ENCODE measurements at regions not wholly inside any gene's neighbourhood (a gene's known extent, or its start where the extent isn't known, plus 50 kb on each side); places are given as distances from the start of the nearest gene placed in this dataset.

GRCh38 chr1:55947446-55947845, 631.9 kb downstream of the PLPP3 start:
- Histone ChIP-seq H3K9me2 (replicated peaks; ENCODE audit: low read depth, low read length) (no peaks in the 10 kb centered on the region), H3K79me2 (ENCODE audit: insufficient read depth, low read length) (no peaks in the 10 kb centered on the region), H3K9ac (ENCODE audit: low read depth, low read length, poor library complexity, severe bottlenecking) (no peak overlapping the region), H3K4me2 (ENCODE audit: low read depth, low read length, poor library complexity, severe bottlenecking) (no peak overlapping the region), H3K27me3 (ENCODE audit: insufficient read depth, low read length, poor library complexity, severe bottlenecking) (no peaks in the 10 kb centered on the region), H3K4me1 (ENCODE audit: insufficient read depth, low read length, poor library complexity, severe bottlenecking) (no peaks in the 10 kb centered on the region), H3F3A (ENCODE audit: low read depth) (no peaks in the 10 kb centered on the region), H4K20me1 (ENCODE audit: insufficient read depth, low read length, poor library complexity, severe bottlenecking) (no peaks in the 10 kb centered on the region), H3K4me3 (ENCODE audit: low read length, poor library complexity, severe bottlenecking) (no peak overlapping the region), H3K36me3 (ENCODE audit: insufficient read depth, low read length) (no peaks in the 10 kb centered on the region), H3K9me3 (ENCODE audit: insufficient read depth, low read depth, low read length) (no peaks in the 10 kb centered on the region), H2AFZ (ENCODE audit: low read length) (no peak overlapping the region)
- no peak for TF ChIP-seq CTCF (conservative IDR thresholded peaks at IDR 0.05; ENCODE audit: low read length)
- no peak for TF ChIP-seq EZH2phosphoT487 (IDR thresholded peaks at IDR 0.05; ENCODE audit: borderline replicate concordance)

GRCh38 chr1:55943721-55944435, 635.5 kb downstream of the PLPP3 start:
- TF ChIP-seq EZH2phosphoT487 (IDR thresholded peaks at IDR 0.05; ENCODE audit: borderline replicate concordance) = no peak
- TF ChIP-seq CTCF (conservative IDR thresholded peaks at IDR 0.05; ENCODE audit: low read length) = no peak
- H3K4me1 ChIP-seq (ENCODE audit: insufficient read depth, low read length, poor library complexity, severe bottlenecking) = no peaks in the 10 kb centered on the region
- H3K27me3 ChIP-seq (ENCODE audit: insufficient read depth, low read length, poor library complexity, severe bottlenecking) = no peaks in the 10 kb centered on the region

GRCh38 chr1:55943012-55943411, 636.4 kb downstream of the PLPP3 start:
- H3K36me3 ChIP-seq (ENCODE audit: insufficient read depth, low read length) = no peaks in the 10 kb centered on the region
- no peak overlapping the region for H3K4me3 ChIP-seq (ENCODE audit: low read length, poor library complexity, severe bottlenecking)
- H3K79me2 ChIP-seq (ENCODE audit: insufficient read depth, low read length) = no peaks in the 10 kb centered on the region
- H3K27me3 ChIP-seq (ENCODE audit: insufficient read depth, low read length, poor library complexity, severe bottlenecking) = no peaks in the 10 kb centered on the region
- TF ChIP-seq EZH2phosphoT487 (IDR thresholded peaks at IDR 0.05; ENCODE audit: borderline replicate concordance) (no peak), CTCF (conservative IDR thresholded peaks at IDR 0.05; ENCODE audit: low read length) (no peak)
- H3K9me3 ChIP-seq (ENCODE audit: insufficient read depth, low read depth, low read length) = no peaks in the 10 kb centered on the region
- H3K9ac ChIP-seq (ENCODE audit: low read depth, low read length, poor library complexity, severe bottlenecking) = no peak overlapping the region
- H3K4me2 ChIP-seq (ENCODE audit: low read depth, low read length, poor library complexity, severe bottlenecking) = no peak overlapping the region
- H3F3A ChIP-seq (ENCODE audit: low read depth) = no peaks in the 10 kb centered on the region
- H3K4me1 ChIP-seq (ENCODE audit: insufficient read depth, low read length, poor library complexity, severe bottlenecking) = no peaks in the 10 kb centered on the region
- H3K9me2 ChIP-seq (replicated peaks; ENCODE audit: low read depth, low read length) = no peaks in the 10 kb centered on the region
- H4K20me1 ChIP-seq (ENCODE audit: insufficient read depth, low read length, poor library complexity, severe bottlenecking) = no peaks in the 10 kb centered on the region
- no peak overlapping the region for H2AFZ ChIP-seq (ENCODE audit: low read length)

More at GRCh38 chr1:55943721-55944435, 635.5 kb downstream of the PLPP3 start:
- H2AFZ ChIP-seq (ENCODE audit: low read length) = no peak overlapping the region
- H3K36me3 ChIP-seq (ENCODE audit: insufficient read depth, low read length) = no peaks in the 10 kb centered on the region
- no peak overlapping the region for H3K4me3 ChIP-seq (ENCODE audit: low read length, poor library complexity, severe bottlenecking)
- no peaks in the 10 kb centered on the region for H3K9me2 ChIP-seq (replicated peaks; ENCODE audit: low read depth, low read length)
- H3K79me2 ChIP-seq (ENCODE audit: insufficient read depth, low read length) = no peaks in the 10 kb centered on the region
- no peaks in the 10 kb centered on the region for H3F3A ChIP-seq (ENCODE audit: low read depth)
- H4K20me1 ChIP-seq (ENCODE audit: insufficient read depth, low read length, poor library complexity, severe bottlenecking) = no peaks in the 10 kb centered on the region
- no peak overlapping the region for H3K9ac ChIP-seq (ENCODE audit: low read depth, low read length, poor library complexity, severe bottlenecking)
- H3K9me3 ChIP-seq (ENCODE audit: insufficient read depth, low read depth, low read length) = no peaks in the 10 kb centered on the region
- H3K4me2 ChIP-seq (ENCODE audit: low read depth, low read length, poor library complexity, severe bottlenecking) = no peak overlapping the region

Data from Loucy (cell line).